Nephron (organoid): ENCODE measurements at regions not wholly inside any gene's neighbourhood (a gene's known extent, or its start where the extent isn't known, plus 50 kb on each side); places are given as distances from the start of the nearest gene placed in this dataset.

Experiments used
- H3K27ac Mint-ChIP-seq, 3 experiments: 2 replicates each; pipeline ENCODE4 v1.8.0; 2020; ENCODE audit warnings: mixed read lengths in 3 of 3, mild to moderate bottlenecking in 2 of 3, moderate library complexity in 1 of 3
- H3K27me3 Mint-ChIP-seq: 2 replicates; pipeline ENCODE4 v1.8.0; 2021; ENCODE audit warnings: low read depth, mild to moderate bottlenecking, moderate library complexity, mixed read lengths
- H3K36me3 Mint-ChIP-seq: 2 replicates; pipeline ENCODE4 v1.8.0; 2020; ENCODE audit warnings: low read depth, mixed read lengths
- H3K4me1 Mint-ChIP-seq: 2 replicates; pipeline ENCODE4 v1.8.0; 2020; ENCODE audit warnings: mixed read lengths
- H3K4me3 Mint-ChIP-seq, 3 experiments: 2 replicates each; pipeline ENCODE4 v1.8.0; 2020; ENCODE audit warnings: mild to moderate bottlenecking in 3 of 3, mixed read lengths in 3 of 3, moderate library complexity in 2 of 3
- H3K9me3 Mint-ChIP-seq: 2 replicates; pipeline ENCODE4 v1.8.0; 2020; ENCODE audit warnings: mixed read lengths
- TF ChIP-seq, protein P1 (sequence below), 3 experiments: fragments of 200-600 bp; sonication (generic); IDR thresholded peaks; one replicate each; pipeline ENCODE4 v1.5.0; 2021; ENCODE audit warnings: antibody characterized with exemption in 3 of 3; ENCODE audit not compliant: unreplicated experiment in 3 of 3

GRCh38 chr22:42203609-42204008 lies 66.8 kb downstream of the TCF20 start:
- no peak overlapping the region for H3K4me3 Mint-ChIP-seq
- peaks cover 42% of the 10 kb centered on the region for H3K36me3 Mint-ChIP-seq
- H3K27ac Mint-ChIP-seq = no peak overlapping the region
- TF ChIP-seq, protein P1, sequence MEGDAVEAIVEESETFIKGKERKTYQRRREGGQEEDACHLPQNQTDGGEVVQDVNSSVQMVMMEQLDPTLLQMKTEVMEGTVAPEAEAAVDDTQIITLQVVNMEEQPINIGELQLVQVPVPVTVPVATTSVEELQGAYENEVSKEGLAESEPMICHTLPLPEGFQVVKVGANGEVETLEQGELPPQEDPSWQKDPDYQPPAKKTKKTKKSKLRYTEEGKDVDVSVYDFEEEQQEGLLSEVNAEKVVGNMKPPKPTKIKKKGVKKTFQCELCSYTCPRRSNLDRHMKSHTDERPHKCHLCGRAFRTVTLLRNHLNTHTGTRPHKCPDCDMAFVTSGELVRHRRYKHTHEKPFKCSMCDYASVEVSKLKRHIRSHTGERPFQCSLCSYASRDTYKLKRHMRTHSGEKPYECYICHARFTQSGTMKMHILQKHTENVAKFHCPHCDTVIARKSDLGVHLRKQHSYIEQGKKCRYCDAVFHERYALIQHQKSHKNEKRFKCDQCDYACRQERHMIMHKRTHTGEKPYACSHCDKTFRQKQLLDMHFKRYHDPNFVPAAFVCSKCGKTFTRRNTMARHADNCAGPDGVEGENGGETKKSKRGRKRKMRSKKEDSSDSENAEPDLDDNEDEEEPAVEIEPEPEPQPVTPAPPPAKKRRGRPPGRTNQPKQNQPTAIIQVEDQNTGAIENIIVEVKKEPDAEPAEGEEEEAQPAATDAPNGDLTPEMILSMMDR (IDR thresholded peaks at IDR 0.05; ENCODE audit: unreplicated experiment in 3 of 3) = no peak
- no peaks in the 10 kb centered on the region for H3K9me3 Mint-ChIP-seq
- no peaks in the 10 kb centered on the region for H3K27me3 Mint-ChIP-seq
- H3K4me1 Mint-ChIP-seq = no peaks in the 10 kb centered on the region

- Mint-ChIP-seq H3K4me3 (no peak overlapping the region), H3K9me3 (no peaks in the 10 kb centered on the region), H3K4me1 (no peaks in the 10 kb centered on the region), H3K27ac (no peak overlapping the region), H3K36me3 (peaks cover 37% of the 10 kb centered on the region), H3K27me3 (no peaks in the 10 kb centered on the region)
- TF ChIP-seq, protein P1 (IDR thresholded peaks at IDR 0.05; ENCODE audit: unreplicated experiment in 3 of 3) = no peak
Observed at GRCh38 chr22:42202669-42203068, 67.8 kb downstream of the TCF20 start.

DNA sequence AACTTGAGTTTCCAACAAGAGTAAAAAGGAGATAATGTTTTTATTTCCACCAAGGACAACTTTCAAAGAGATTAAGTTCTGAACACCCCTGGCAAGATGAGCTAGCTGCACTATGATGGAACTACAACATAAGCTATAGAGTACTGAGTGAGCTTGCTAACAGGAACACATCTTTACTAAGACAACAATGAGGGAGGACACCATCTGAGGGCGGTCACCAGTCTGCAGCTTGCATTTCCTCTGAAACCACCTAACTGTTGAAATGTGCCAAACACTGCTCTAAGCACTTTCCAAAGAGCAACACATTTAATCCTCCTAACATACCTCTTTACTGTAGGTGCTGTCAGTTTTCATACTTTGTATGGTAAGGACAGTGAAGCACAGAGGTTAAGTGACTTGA lies 68.4 kb downstream of the TCF20 start:
- Mint-ChIP-seq H3K4me3 (no peak overlapping the region), H3K27ac (no peak overlapping the region), H3K9me3 (no peaks in the 10 kb centered on the region), H3K36me3 (peaks cover 37% of the 10 kb centered on the region), H3K27me3 (no peaks in the 10 kb centered on the region), H3K4me1 (no peaks in the 10 kb centered on the region)
- TF ChIP-seq, protein P1 (IDR thresholded peaks at IDR 0.05; ENCODE audit: unreplicated experiment in 3 of 3) = no peak

DNA sequence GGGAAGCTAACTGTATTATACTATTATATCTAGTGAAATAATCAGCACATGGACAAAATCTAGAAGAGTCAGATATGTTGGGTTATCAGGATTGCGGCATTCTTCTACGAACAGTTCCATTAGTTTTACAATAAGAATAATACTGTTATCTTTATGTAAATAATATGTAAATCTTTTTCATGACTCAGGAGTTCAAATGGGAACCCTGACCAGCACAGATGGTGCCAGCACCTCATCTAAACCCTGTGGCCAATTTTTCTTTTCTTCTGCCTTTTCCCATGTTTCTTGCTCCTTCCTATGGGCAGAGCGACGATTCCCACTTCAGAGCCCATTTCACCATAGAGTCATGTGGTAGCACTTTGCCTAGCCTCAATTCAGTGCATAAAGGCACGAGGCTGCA lies 68.4 kb upstream of the CYP2D6 start:
- Mint-ChIP-seq H3K36me3 (peaks cover 20% of the 10 kb centered on the region), H3K9me3 (no peaks in the 10 kb centered on the region), H3K27ac (no peak overlapping the region), H3K4me3 (no peak overlapping the region), H3K27me3 (no peaks in the 10 kb centered on the region), H3K4me1 (no peaks in the 10 kb centered on the region)
- TF ChIP-seq, protein P1 (IDR thresholded peaks at IDR 0.05; ENCODE audit: unreplicated experiment in 3 of 3) = no peak

- Mint-ChIP-seq H3K4me3 (no peak overlapping the region), H3K9me3 (no peaks in the 10 kb centered on the region), H3K36me3 (peaks cover 20% of the 10 kb centered on the region), H3K27ac (no peak overlapping the region), H3K27me3 (no peaks in the 10 kb centered on the region), H3K4me1 (no peaks in the 10 kb centered on the region)
- TF ChIP-seq, protein P1 (IDR thresholded peaks at IDR 0.05; ENCODE audit: unreplicated experiment in 3 of 3) = no peak
Observed at GRCh38 chr22:42198226-42198625, 67.6 kb upstream of the CYP2D6 start.

DNA sequence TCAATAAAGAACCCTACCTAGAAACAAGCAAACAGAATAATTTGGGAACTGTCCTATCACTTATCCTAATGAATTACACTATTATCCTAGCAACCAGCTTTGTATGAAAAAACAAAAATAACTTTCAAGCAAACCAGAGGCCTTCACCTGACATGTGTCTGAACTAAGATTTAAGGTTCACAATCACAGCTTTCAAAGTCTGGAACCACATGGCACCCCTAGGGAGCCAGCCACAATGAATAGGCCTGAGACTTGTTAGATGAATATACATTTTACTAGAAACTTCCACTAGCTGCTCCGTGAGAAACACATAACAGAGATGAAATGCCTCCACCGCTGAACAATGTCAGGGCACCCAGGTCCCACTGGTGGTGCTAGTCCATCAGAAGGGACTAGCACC lies 65.8 kb upstream of the CYP2D6 start:
- no peak overlapping the region for H3K27ac Mint-ChIP-seq
- H3K36me3 Mint-ChIP-seq = peaks cover 13% of the 10 kb centered on the region
- H3K4me1 Mint-ChIP-seq = no peaks in the 10 kb centered on the region
- TF ChIP-seq, protein P1 (IDR thresholded peaks at IDR 0.05; ENCODE audit: unreplicated experiment in 3 of 3) = no peak
- H3K4me3 Mint-ChIP-seq = no peak overlapping the region
- no peaks in the 10 kb centered on the region for H3K9me3 Mint-ChIP-seq
- no peaks in the 10 kb centered on the region for H3K27me3 Mint-ChIP-seq
